Right lobe of liver (tissue), 6 donors: ENCODE measurements at regions not wholly inside any gene's neighbourhood (a gene's known extent, or its start where the extent isn't known, plus 50 kb on each side); places are given as distances from the start of the nearest gene placed in this dataset.

ENCODE experiments used
- ATAC-seq, 4 donors: fragments of 200-7000 bp; cut with Tn5 transposase; one replicate each; pipeline ENCODE4 v1.9.1; 2020; ENCODE audit warnings: mild to moderate bottlenecking in 4 of 4, moderate library complexity in 4 of 4
- DNase-seq, 3 donors: peaks; one replicate each; pipeline ENCODE4 v3.0.0-alpha.2; 2020
- H3K27ac ChIP-seq, 3 donors: fragments of 200-600 bp; one replicate each; pipeline ENCODE4 v1.8.0; 2022
- H3K27me3 ChIP-seq, 2 donors: fragments of 200-600 bp; one replicate each; pipeline ENCODE4 v1.8.0; 2022
- H3K36me3 ChIP-seq, 4 donors: fragments of 200-600 bp; sonication (generic) in 1 of 4; one replicate each; pipeline versions ENCODE4 v1.5.1 to v1.8.0; 2017 to 2022; ENCODE audit warnings: control low read depth in 1 of 4
- H3K4me1 ChIP-seq, 4 donors: fragments of 200-600 bp; sonication (generic) in 1 of 4; one replicate each; pipeline versions ENCODE4 v1.5.1 to v1.8.0; 2017 to 2022; ENCODE audit warnings: control low read depth in 1 of 4
- H3K4me3 ChIP-seq, 3 donors: fragments of 200-600 bp; one replicate each; pipeline ENCODE4 v1.8.0; 2022
- H3K9me3 ChIP-seq, 4 donors: fragments of 200-600 bp; sonication (generic) in 1 of 4; one replicate each; pipeline versions ENCODE4 v1.5.1 to v1.8.0; 2017 to 2022; ENCODE audit warnings: control low read depth in 1 of 4
- CTCF ChIP-seq, 4 donors: fragments of 200-600 bp in 3 of 4; fragments of 450-650 bp in 1 of 4; IDR thresholded peaks; one replicate each; pipeline versions ENCODE4 v1.5.1 to v1.8.0; 2016 to 2022; ENCODE audit warnings: antibody characterized with exemption in 4 of 4, mild to moderate bottlenecking in 2 of 4
- POLR2A ChIP-seq: fragments of 450-650 bp; IDR thresholded peaks from one replicate; pipeline ENCODE4 v1.6.1; 2017; ENCODE audit warnings: antibody characterized with exemption, mild to moderate bottlenecking
- WGBS: methylation state at CpG from one replicate; pipeline ENCODE4 v1.1.6; 2018; ENCODE audit warnings: low coverage, low lambda C conversion rate; ENCODE audit not compliant: insufficient coverage; ENCODE audit errors: missing lambda C conversion rate; 5-methylcytosine and 5-hydroxymethylcytosine counted together
- intact Hi-C, 2 donors: fragments of 100-400 bp; cut with DNase I; formaldehyde crosslinking; loops; one replicate each; pipeline versions ENCODE4 v1.11.2 to v1.14.1; 2022
- donor health status: DM: no; HTN: yes; CAD: no.
- donor health status: DM: no; HTN: no; CAD: no.
- donor health status: DM: no; HTN: no; CAD: no.
- donor health status: DM: no; HTN: yes; CAD: no.
- donor health status: DM: no; HTN: yes; CAD: no.

- WGBS, result 86% methylated on average over 13 of the region's 17 CpGs
- H3K9me3 ChIP-seq, result no peaks in the 10 kb centered on the region
- peak; percentile 7 to 40 (median 26) for DNase-seq
- no peaks in the 10 kb centered on the region for H3K4me1 ChIP-seq
- H3K27ac ChIP-seq, result no peak overlapping the region
- no peaks in the 10 kb centered on the region for H3K36me3 ChIP-seq
- TF ChIP-seq POLR2A (no peak), CTCF (IDR thresholded peaks at IDR 0.05) (no peak)
- intact Hi-C loops, result no loop called here
- peak in 1 of 4 donors; percentile 15 for ATAC-seq
- no peaks in the 10 kb centered on the region for H3K27me3 ChIP-seq
- no peak overlapping the region for H3K4me3 ChIP-seq
These were observed 68.6 kb upstream of the PPP2R2D start for GRCh38 chr10:131832056-131832685.

GRCh38 chr10:131833013-131833412 is 67.8 kb upstream of the PPP2R2D start:
- Histone ChIP-seq H3K4me1 (no peaks in the 10 kb centered on the region), H3K27me3 (no peaks in the 10 kb centered on the region), H3K27ac (no peak overlapping the region), H3K9me3 (no peaks in the 10 kb centered on the region), H3K4me3 (no peak overlapping the region), H3K36me3 (no peaks in the 10 kb centered on the region)
- intact Hi-C loops, result no loop called here
- no peak for TF ChIP-seq CTCF (IDR thresholded peaks at IDR 0.05)
- no peak for TF ChIP-seq POLR2A
- no peak for ATAC-seq
- DNase-seq, result peak in 1 of 3 donors; percentile 18
- WGBS, result 93% methylated on average over 2 of the region's 5 CpGs

GRCh38 chr10:131833446-131834080 is 67.2 kb upstream of the PPP2R2D start:
- ATAC-seq (peak in 1 of 4 donors; percentile 9), DNase-seq (peak; percentile 6 to 35 (median 25))
- H3K4me3 ChIP-seq, result no peak overlapping the region
- H3K27ac ChIP-seq, result no peak overlapping the region
- H3K9me3 ChIP-seq, result no peaks in the 10 kb centered on the region
- 80% methylated on average over 2 of the region's 14 CpGs for WGBS
- no peaks in the 10 kb centered on the region for H3K27me3 ChIP-seq
- no peaks in the 10 kb centered on the region for H3K4me1 ChIP-seq
- no peaks in the 10 kb centered on the region for H3K36me3 ChIP-seq
- intact Hi-C loops, result no loop called here
- TF ChIP-seq POLR2A (no peak), CTCF (IDR thresholded peaks at IDR 0.05) (no peak)

GRCh38 chr10:131834152-131834810 is 66.5 kb upstream of the PPP2R2D start:
- Histone ChIP-seq H3K27ac (no peak overlapping the region), H3K36me3 (no peaks in the 10 kb centered on the region), H3K4me1 (no peaks in the 10 kb centered on the region), H3K4me3 (no peak overlapping the region), H3K27me3 (no peaks in the 10 kb centered on the region), H3K9me3 (no peaks in the 10 kb centered on the region)
- WGBS, result 100% methylated on average over 2 of the region's 8 CpGs
- TF ChIP-seq CTCF (IDR thresholded peaks at IDR 0.05), result no peak
- no peak for TF ChIP-seq POLR2A
- ATAC-seq, result peak in 1 of 4 donors; percentile 26
- intact Hi-C loops, result no loop called here
- peak; percentile 8 to 35 (median 31) for DNase-seq
